ENCODE measurements at regions not wholly inside any gene's neighbourhood (a gene's known extent, or its start where the extent isn't known, plus 50 kb on each side); places are given as distances from the start of the nearest gene placed in this dataset.

DNA sequence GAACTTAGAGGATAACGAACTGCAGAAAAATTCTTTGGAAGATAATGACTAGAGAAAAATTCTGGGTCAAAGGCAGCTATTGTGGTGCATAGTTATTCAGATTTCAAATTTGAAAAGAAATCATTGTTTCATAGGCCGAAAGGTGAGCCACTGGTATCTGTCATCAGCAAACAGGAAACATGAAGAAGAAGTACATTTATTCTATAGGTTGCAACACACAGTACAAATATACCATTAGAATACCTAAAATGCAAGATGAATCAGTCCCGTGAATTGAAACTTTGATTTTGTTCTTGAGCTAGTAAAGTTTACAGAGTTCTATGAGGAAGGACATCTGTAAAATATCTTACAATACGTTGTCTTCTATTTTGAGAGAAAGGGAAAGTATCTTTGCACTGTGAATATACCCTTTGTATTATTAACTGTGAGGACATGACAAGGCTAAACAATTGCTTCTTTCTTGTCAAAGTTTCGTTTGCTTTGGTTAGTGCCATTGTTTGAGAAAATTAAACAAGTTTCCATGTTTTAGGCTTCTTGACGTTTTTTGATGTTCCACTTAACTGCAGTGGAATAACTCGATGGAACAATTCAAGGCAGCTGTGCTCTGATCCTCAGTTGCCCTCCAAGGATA is 84.7 kb downstream of the HDGFL1 start:
- no peak for TF ChIP-seq FOXJ3 (CRISPR knock-in tag; IDR thresholded peaks at IDR 0.05; ENCODE audit: borderline replicate concordance)
- no peak for TF ChIP-seq ELF4 (CRISPR knock-in tag; IDR thresholded peaks at IDR 0.05; ENCODE audit: low read depth)
- TF ChIP-seq HMGA2 (CRISPR knock-in tag; IDR thresholded peaks at IDR 0.05): no peak
- no peak for TF ChIP-seq ZNF232 (CRISPR knock-in tag; IDR thresholded peaks at IDR 0.05)
- TF ChIP-seq NFYB (CRISPR knock-in tag; conservative IDR thresholded peaks at IDR 0.05; ENCODE audit: low read depth): no peak
- TF ChIP-seq MLX (CRISPR knock-in tag; IDR thresholded peaks at IDR 0.05): no peak
- no peak for TF ChIP-seq CREB1 (CRISPR knock-in tag; IDR thresholded peaks at IDR 0.05)
- CTCF ChIA-PET: no interaction called here
- DNase-seq (ENCODE audit: low spot score) (no peak), ATAC-seq (no peak)
- H3K27ac Mint-ChIP-seq: no peak overlapping the region
- peaks cover 41% of the 10 kb centered on the region for H3K4me1 Mint-ChIP-seq
- no peaks in the 10 kb centered on the region for H3K27me3 Mint-ChIP-seq (ENCODE audit: low read depth)
- no peaks in the 10 kb centered on the region for H3K9me3 Mint-ChIP-seq
- H3K36me3 Mint-ChIP-seq: no peaks in the 10 kb centered on the region
- POLR2A ChIA-PET: no interaction called here
- no peak overlapping the region for H3K4me3 Mint-ChIP-seq

GRCh38 chr6:22656706-22657351 is 87.5 kb downstream of the HDGFL1 start:
- POLR2A ChIA-PET: no interaction called here
- DNase-seq (ENCODE audit: low spot score): no peak
- CTCF ChIA-PET: no interaction called here
- H3K9me3 Mint-ChIP-seq: no peaks in the 10 kb centered on the region
- H3K4me1 Mint-ChIP-seq: peaks cover 33% of the 10 kb centered on the region
- H3K27me3 Mint-ChIP-seq (ENCODE audit: low read depth): no peaks in the 10 kb centered on the region
- H3K27ac Mint-ChIP-seq: no peak overlapping the region
- H3K36me3 Mint-ChIP-seq: no peaks in the 10 kb centered on the region
- ATAC-seq: no peak
- H3K4me3 Mint-ChIP-seq: no peak overlapping the region
- no peak for TF ChIP-seq MXD4 (CRISPR knock-in tag; IDR thresholded peaks at IDR 0.05; ENCODE audit: borderline replicate concordance)
- no peak for TF ChIP-seq ZNF263 (CRISPR knock-in tag; IDR thresholded peaks at IDR 0.05; ENCODE audit: low read depth)
- TF ChIP-seq, protein P1, sequence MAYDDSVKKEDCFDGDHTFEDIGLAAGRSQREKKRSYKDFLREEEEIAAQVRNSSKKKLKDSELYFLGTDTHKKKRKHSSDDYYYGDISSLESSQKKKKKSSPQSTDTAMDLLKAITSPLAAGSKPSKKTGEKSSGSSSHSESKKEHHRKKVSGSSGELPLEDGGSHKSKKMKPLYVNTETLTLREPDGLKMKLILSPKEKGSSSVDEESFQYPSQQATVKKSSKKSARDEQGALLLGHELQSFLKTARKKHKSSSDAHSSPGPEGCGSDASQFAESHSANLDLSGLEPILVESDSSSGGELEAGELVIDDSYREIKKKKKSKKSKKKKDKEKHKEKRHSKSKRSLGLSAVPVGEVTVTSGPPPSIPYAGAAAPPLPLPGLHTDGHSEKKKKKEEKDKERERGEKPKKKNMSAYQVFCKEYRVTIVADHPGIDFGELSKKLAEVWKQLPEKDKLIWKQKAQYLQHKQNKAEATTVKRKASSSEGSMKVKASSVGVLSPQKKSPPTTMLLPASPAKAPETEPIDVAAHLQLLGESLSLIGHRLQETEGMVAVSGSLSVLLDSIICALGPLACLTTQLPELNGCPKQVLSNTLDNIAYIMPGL (CRISPR knock-in tag; IDR thresholded peaks at IDR 0.05): no peak
- TF ChIP-seq, protein P2, sequence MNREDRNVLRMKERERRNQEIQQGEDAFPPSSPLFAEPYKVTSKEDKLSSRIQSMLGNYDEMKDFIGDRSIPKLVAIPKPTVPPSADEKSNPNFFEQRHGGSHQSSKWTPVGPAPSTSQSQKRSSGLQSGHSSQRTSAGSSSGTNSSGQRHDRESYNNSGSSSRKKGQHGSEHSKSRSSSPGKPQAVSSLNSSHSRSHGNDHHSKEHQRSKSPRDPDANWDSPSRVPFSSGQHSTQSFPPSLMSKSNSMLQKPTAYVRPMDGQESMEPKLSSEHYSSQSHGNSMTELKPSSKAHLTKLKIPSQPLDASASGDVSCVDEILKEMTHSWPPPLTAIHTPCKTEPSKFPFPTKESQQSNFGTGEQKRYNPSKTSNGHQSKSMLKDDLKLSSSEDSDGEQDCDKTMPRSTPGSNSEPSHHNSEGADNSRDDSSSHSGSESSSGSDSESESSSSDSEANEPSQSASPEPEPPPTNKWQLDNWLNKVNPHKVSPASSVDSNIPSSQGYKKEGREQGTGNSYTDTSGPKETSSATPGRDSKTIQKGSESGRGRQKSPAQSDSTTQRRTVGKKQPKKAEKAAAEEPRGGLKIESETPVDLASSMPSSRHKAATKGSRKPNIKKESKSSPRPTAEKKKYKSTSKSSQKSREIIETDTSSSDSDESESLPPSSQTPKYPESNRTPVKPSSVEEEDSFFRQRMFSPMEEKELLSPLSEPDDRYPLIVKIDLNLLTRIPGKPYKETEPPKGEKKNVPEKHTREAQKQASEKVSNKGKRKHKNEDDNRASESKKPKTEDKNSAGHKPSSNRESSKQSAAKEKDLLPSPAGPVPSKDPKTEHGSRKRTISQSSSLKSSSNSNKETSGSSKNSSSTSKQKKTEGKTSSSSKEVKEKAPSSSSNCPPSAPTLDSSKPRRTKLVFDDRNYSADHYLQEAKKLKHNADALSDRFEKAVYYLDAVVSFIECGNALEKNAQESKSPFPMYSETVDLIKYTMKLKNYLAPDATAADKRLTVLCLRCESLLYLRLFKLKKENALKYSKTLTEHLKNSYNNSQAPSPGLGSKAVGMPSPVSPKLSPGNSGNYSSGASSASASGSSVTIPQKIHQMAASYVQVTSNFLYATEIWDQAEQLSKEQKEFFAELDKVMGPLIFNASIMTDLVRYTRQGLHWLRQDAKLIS (CRISPR knock-in tag; IDR thresholded peaks at IDR 0.05; ENCODE audit: borderline replicate concordance): no peak
- no peak for TF ChIP-seq AR (CRISPR knock-in tag; IDR thresholded peaks at IDR 0.05)
- TF ChIP-seq JAZF1 (CRISPR knock-in tag; IDR thresholded peaks at IDR 0.05): no peak
- no peak for TF ChIP-seq ZNF512 (CRISPR knock-in tag; IDR thresholded peaks at IDR 0.05; ENCODE audit: borderline replicate concordance)
- TF ChIP-seq OVOL2 (CRISPR knock-in tag; IDR thresholded peaks at IDR 0.05; ENCODE audit: borderline replicate concordance): no peak
- no peak for TF ChIP-seq ZNF121 (CRISPR knock-in tag; IDR thresholded peaks at IDR 0.05)
- TF ChIP-seq ZSCAN18 (CRISPR knock-in tag; IDR thresholded peaks at IDR 0.05): no peak
- no peak for TF ChIP-seq STAT6 (CRISPR knock-in tag; conservative IDR thresholded peaks at IDR 0.05; ENCODE audit: low read depth)
